HG02938 (cell line): ENCODE measurements at regions not wholly inside any gene's neighbourhood (a gene's known extent, or its start where the extent isn't known, plus 50 kb on each side); places are given as distances from the start of the nearest gene placed in this dataset.
A peak's percentile ranks its signal among the peaks of the same experiment; 100 is the strongest.
"Not testable (repeated sequence)": the region's sequence is repeated elsewhere in the genome, so short reads cannot be mapped to it uniquely, and the experiment has no call there.

ENCODE experiments used
- ATAC-seq: cut with Tn5 transposase; IDR thresholded peaks from one replicate; pipeline ENCODE4 v1.9.1; 2021; ENCODE audit warnings: mild to moderate bottlenecking, moderate library complexity; ENCODE audit not compliant: unreplicated experiment

GRCh38 chr3:15851735-15852134 is 54.0 kb upstream of the ANKRD28 start:
- no peak for ATAC-seq

- peak; percentile 67 for ATAC-seq
Measured at GRCh38 chr3:15858547-15859506, 61.0 kb upstream of the ANKRD28 start.

GRCh38 chr3:15859507-15860013 is 61.8 kb upstream of the ANKRD28 start:
- ATAC-seq: peak; percentile 69

GRCh38 chr3:15860014-15860934 is 62.5 kb upstream of the ANKRD28 start:
- ATAC-seq: peak; percentile 38

- no peak for ATAC-seq
Measured at GRCh38 chr3:15861163-15861562, 63.4 kb upstream of the ANKRD28 start.

- ATAC-seq: no peak
Measured at GRCh38 chr3:15872807-15873206, 75.0 kb upstream of the ANKRD28 start.

GRCh38 chr3:15873415-15873814 is 75.6 kb upstream of the ANKRD28 start:
- ATAC-seq: no peak

GRCh38 chr3:15875016-15875689 is 77.4 kb upstream of the ANKRD28 start:
- no peak for ATAC-seq

GRCh38 chr3:15876669-15877068 is 78.9 kb upstream of the ANKRD28 start:
- ATAC-seq: no peak

GRCh38 chr3:15877813-15878212 is 80.0 kb upstream of the ANKRD28 start:
- ATAC-seq: no peak

- not testable (repeated sequence) for ATAC-seq
Measured at GRCh38 chr3:15879787-15880186, 82.0 kb upstream of the ANKRD28 start.

GRCh38 chr3:15882577-15882976 is 84.8 kb upstream of the ANKRD28 start:
- no peak for ATAC-seq

- ATAC-seq: no peak
Measured at GRCh38 chr3:15884132-15884531, 86.4 kb upstream of the ANKRD28 start.

GRCh38 chr3:15886521-15886920 is 88.7 kb upstream of the ANKRD28 start:
- ATAC-seq: no peak

- no peak for ATAC-seq
Measured at GRCh38 chr3:15887261-15887660, 89.5 kb upstream of the ANKRD28 start.

- ATAC-seq: no peak
Measured at GRCh38 chr3:15889936-15890335, 92.2 kb upstream of the ANKRD28 start.

- no peak for ATAC-seq
Measured at GRCh38 chr3:15892311-15893227, 94.8 kb upstream of the ANKRD28 start.

GRCh38 chr3:15894382-15894781 is 96.6 kb upstream of the ANKRD28 start:
- no peak for ATAC-seq

GRCh38 chr3:15896500-15896899 is 98.7 kb upstream of the ANKRD28 start:
- ATAC-seq: no peak

- ATAC-seq: no peak
Measured at GRCh38 chr3:15899388-15899787, 101.6 kb upstream of the ANKRD28 start.
